ENCODE measurements at regions not wholly inside any gene's neighbourhood (a gene's known extent, or its start where the extent isn't known, plus 50 kb on each side); places are given as distances from the start of the nearest gene placed in this dataset.

GRCh38 chr17:73896966-73897365 lies 252.7 kb upstream of the SDK2 start (continued):
- no peak for TF ChIP-seq CTCF (IDR thresholded peaks at IDR 0.05; ENCODE audit: control extremely low read depth in 1 of 3, insufficient read depth in 1 of 3, low read depth in 1 of 3, low read length in 3 of 3)
